IPS-18a (cell line): ENCODE measurements at regions not wholly inside any gene's neighbourhood (a gene's known extent, or its start where the extent isn't known, plus 50 kb on each side); places are given as distances from the start of the nearest gene placed in this dataset.

Experiments used
- H3K27ac ChIP-seq: one replicate; pipeline ENCODE4 v1.5.1; 2013; ENCODE audit warnings: low read length
- H3K27me3 ChIP-seq: one replicate; pipeline ENCODE4 v1.6.1; 2013; ENCODE audit warnings: mild to moderate bottlenecking, low read length; ENCODE audit not compliant: control insufficient read depth, insufficient read depth
- H3K36me3 ChIP-seq: one replicate; pipeline ENCODE4 v1.6.1; 2013; ENCODE audit warnings: low read depth, low read length; ENCODE audit not compliant: control insufficient read depth
- H3K4me1 ChIP-seq: one replicate; pipeline ENCODE4 v1.6.1; 2013; ENCODE audit warnings: low read depth, low read length; ENCODE audit not compliant: control insufficient read depth
- H3K4me3 ChIP-seq: one replicate; pipeline ENCODE4 v1.5.1; 2013; ENCODE audit warnings: low read length
- H3K9ac ChIP-seq: one replicate; pipeline ENCODE4 v1.6.1; 2013; ENCODE audit warnings: mild to moderate bottlenecking, low read length, moderate library complexity
- H3K9me3 ChIP-seq: one replicate; pipeline ENCODE4 v1.6.1; 2013; ENCODE audit warnings: low read depth, low read length; ENCODE audit not compliant: control insufficient read depth

- Histone ChIP-seq H3K4me1 (no peaks in the 10 kb centered on the region), H3K36me3 (no peaks in the 10 kb centered on the region), H3K9ac (no peak overlapping the region), H3K4me3 (no peak overlapping the region), H3K27ac (no peak overlapping the region), H3K9me3 (no peaks in the 10 kb centered on the region), H3K27me3 (no peaks in the 10 kb centered on the region)
These were observed 441.9 kb upstream of the PKDCC start for GRCh38 chr2:41605914-41606313.

GRCh38 chr2:41610501-41611190, 437.2 kb upstream of the PKDCC start:
- Histone ChIP-seq H3K36me3 (no peaks in the 10 kb centered on the region), H3K27me3 (no peaks in the 10 kb centered on the region), H3K4me3 (no peak overlapping the region), H3K9me3 (no peaks in the 10 kb centered on the region), H3K4me1 (no peaks in the 10 kb centered on the region), H3K9ac (no peak overlapping the region), H3K27ac (no peak overlapping the region)

GRCh38 chr2:41618754-41619153, 429.1 kb upstream of the PKDCC start:
- no peaks in the 10 kb centered on the region for H3K27me3 ChIP-seq

GRCh38 chr2:41621095-41621494, 426.7 kb upstream of the PKDCC start:
- Histone ChIP-seq H3K9me3 (no peaks in the 10 kb centered on the region), H3K9ac (no peak overlapping the region), H3K27ac (no peak overlapping the region), H3K36me3 (no peaks in the 10 kb centered on the region), H3K27me3 (no peaks in the 10 kb centered on the region), H3K4me1 (no peaks in the 10 kb centered on the region), H3K4me3 (no peak overlapping the region)

More at GRCh38 chr2:41618754-41619153, 429.1 kb upstream of the PKDCC start:
- no peak overlapping the region for H3K4me3 ChIP-seq
- H3K27ac ChIP-seq, result no peak overlapping the region
- H3K9ac ChIP-seq, result no peak overlapping the region
- H3K9me3 ChIP-seq, result no peaks in the 10 kb centered on the region
- no peaks in the 10 kb centered on the region for H3K4me1 ChIP-seq
- no peaks in the 10 kb centered on the region for H3K36me3 ChIP-seq

- Histone ChIP-seq H3K9me3 (no peaks in the 10 kb centered on the region), H3K27me3 (no peaks in the 10 kb centered on the region), H3K27ac (no peak overlapping the region), H3K9ac (no peak overlapping the region), H3K36me3 (no peaks in the 10 kb centered on the region), H3K4me1 (no peaks in the 10 kb centered on the region), H3K4me3 (no peak overlapping the region)
These were observed 426.3 kb upstream of the PKDCC start for GRCh38 chr2:41621563-41621962.

- H3K4me1 ChIP-seq, result no peaks in the 10 kb centered on the region
- no peak overlapping the region for H3K4me3 ChIP-seq
- H3K36me3 ChIP-seq, result no peaks in the 10 kb centered on the region
- no peak overlapping the region for H3K9ac ChIP-seq
- H3K27ac ChIP-seq, result no peak overlapping the region
- no peaks in the 10 kb centered on the region for H3K9me3 ChIP-seq
- no peaks in the 10 kb centered on the region for H3K27me3 ChIP-seq
These were observed 425.5 kb upstream of the PKDCC start for GRCh38 chr2:41622301-41622700.

GRCh38 chr2:41626936-41627335, 420.9 kb upstream of the PKDCC start:
- Histone ChIP-seq H3K27me3 (no peaks in the 10 kb centered on the region), H3K27ac (no peak overlapping the region), H3K4me3 (no peak overlapping the region), H3K9me3 (no peaks in the 10 kb centered on the region), H3K36me3 (no peaks in the 10 kb centered on the region), H3K9ac (no peak overlapping the region), H3K4me1 (no peaks in the 10 kb centered on the region)

GRCh38 chr2:41634686-41635085, 413.1 kb upstream of the PKDCC start:
- Histone ChIP-seq H3K4me3 (no peak overlapping the region), H3K27me3 (no peaks in the 10 kb centered on the region), H3K27ac (no peak overlapping the region), H3K36me3 (no peaks in the 10 kb centered on the region), H3K9me3 (no peaks in the 10 kb centered on the region), H3K4me1 (no peaks in the 10 kb centered on the region), H3K9ac (no peak overlapping the region)

GRCh38 chr2:41644936-41645335, 402.9 kb upstream of the PKDCC start:
- H3K9ac ChIP-seq, result no peak overlapping the region
- no peaks in the 10 kb centered on the region for H3K36me3 ChIP-seq
- no peak overlapping the region for H3K4me3 ChIP-seq
- no peaks in the 10 kb centered on the region for H3K9me3 ChIP-seq
- no peaks in the 10 kb centered on the region for H3K27me3 ChIP-seq
- no peaks in the 10 kb centered on the region for H3K4me1 ChIP-seq
- H3K27ac ChIP-seq, result no peak overlapping the region

- Histone ChIP-seq H3K27me3 (no peaks in the 10 kb centered on the region), H3K36me3 (no peaks in the 10 kb centered on the region), H3K27ac (no peak overlapping the region), H3K4me3 (no peak overlapping the region), H3K9ac (no peak overlapping the region), H3K9me3 (no peaks in the 10 kb centered on the region), H3K4me1 (no peaks in the 10 kb centered on the region)
These were observed 400.3 kb upstream of the PKDCC start for GRCh38 chr2:41647468-41648050.

GRCh38 chr2:41657226-41657625, 390.6 kb upstream of the PKDCC start:
- Histone ChIP-seq H3K4me1 (no peaks in the 10 kb centered on the region), H3K27ac (no peak overlapping the region), H3K27me3 (no peaks in the 10 kb centered on the region), H3K36me3 (no peaks in the 10 kb centered on the region), H3K4me3 (no peak overlapping the region), H3K9me3 (no peaks in the 10 kb centered on the region), H3K9ac (no peak overlapping the region)

GRCh38 chr2:41659758-41660157, 388.1 kb upstream of the PKDCC start:
- Histone ChIP-seq H3K4me1 (peaks cover 9% of the 10 kb centered on the region), H3K4me3 (no peak overlapping the region), H3K36me3 (no peaks in the 10 kb centered on the region), H3K27ac (no peak overlapping the region), H3K9ac (no peak overlapping the region), H3K27me3 (no peaks in the 10 kb centered on the region), H3K9me3 (no peaks in the 10 kb centered on the region)
